ENCODE measurements at regions not wholly inside any gene's neighbourhood (a gene's known extent, or its start where the extent isn't known, plus 50 kb on each side); places are given as distances from the start of the nearest gene placed in this dataset.

DNA sequence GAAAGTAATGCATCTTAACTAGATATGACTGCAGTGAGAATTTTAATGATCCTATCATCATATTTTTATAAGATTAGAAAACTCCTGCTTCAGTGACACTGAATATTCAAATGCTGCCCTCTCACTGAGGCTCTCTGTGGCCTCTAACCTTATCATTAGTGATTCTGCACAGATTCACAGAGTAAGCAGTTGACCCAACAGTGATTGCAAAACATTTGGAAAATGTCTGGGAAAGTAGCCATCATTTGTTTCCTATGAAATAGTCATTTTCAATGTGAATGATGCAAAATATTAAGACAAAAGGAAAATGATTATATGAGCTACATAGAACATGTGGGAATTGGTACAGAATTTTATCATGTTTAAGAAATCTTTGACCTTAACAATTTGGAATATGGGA is 210.3 kb downstream of the TBX18 start:
- TF ChIP-seq, protein P1, sequence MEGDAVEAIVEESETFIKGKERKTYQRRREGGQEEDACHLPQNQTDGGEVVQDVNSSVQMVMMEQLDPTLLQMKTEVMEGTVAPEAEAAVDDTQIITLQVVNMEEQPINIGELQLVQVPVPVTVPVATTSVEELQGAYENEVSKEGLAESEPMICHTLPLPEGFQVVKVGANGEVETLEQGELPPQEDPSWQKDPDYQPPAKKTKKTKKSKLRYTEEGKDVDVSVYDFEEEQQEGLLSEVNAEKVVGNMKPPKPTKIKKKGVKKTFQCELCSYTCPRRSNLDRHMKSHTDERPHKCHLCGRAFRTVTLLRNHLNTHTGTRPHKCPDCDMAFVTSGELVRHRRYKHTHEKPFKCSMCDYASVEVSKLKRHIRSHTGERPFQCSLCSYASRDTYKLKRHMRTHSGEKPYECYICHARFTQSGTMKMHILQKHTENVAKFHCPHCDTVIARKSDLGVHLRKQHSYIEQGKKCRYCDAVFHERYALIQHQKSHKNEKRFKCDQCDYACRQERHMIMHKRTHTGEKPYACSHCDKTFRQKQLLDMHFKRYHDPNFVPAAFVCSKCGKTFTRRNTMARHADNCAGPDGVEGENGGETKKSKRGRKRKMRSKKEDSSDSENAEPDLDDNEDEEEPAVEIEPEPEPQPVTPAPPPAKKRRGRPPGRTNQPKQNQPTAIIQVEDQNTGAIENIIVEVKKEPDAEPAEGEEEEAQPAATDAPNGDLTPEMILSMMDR (IDR thresholded peaks at IDR 0.05; ENCODE audit: low read depth, low read length), result no peak
- H3K27me3 ChIP-seq (ENCODE audit: insufficient read depth, low read depth, severe bottlenecking), result no peaks in the 10 kb centered on the region
- H3K36me3 ChIP-seq, result no peaks in the 10 kb centered on the region
- no peak overlapping the region for H3K4me3 ChIP-seq (ENCODE audit: low read depth, low read length)
- H3K27ac ChIP-seq, result no peak overlapping the region
- no peaks in the 10 kb centered on the region for H3K9me3 ChIP-seq (ENCODE audit: severe bottlenecking)
- no peak for DNase-seq

DNA sequence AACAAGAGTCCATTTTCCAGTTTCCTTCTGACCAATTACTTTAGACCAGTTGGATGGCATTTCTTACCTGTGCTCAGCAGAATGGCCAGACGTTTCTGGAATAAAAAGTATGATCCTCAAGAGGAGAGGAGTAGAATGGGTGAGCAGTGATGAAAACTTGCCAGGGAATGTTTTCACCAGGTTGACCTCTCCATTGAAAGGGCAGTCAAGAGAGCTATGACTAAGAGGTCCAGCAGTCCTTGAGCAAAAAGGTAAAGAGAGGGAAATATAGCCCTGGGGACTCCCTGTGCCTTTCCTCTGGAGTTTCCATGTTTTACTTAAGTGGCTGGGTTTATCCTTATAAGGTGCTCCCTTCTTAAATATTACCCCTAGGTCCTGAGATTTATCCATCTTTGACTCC is 210.9 kb downstream of the TBX18 start:
- TF ChIP-seq, protein P1 (IDR thresholded peaks at IDR 0.05; ENCODE audit: low read depth, low read length), result no peak
- Histone ChIP-seq H3K4me3 (ENCODE audit: low read depth, low read length) (no peak overlapping the region), H3K27ac (no peak overlapping the region)

GRCh38 chr6:84551797-84552196 is 212.6 kb downstream of the TBX18 start:
- no peak for DNase-seq
- H3K9me3 ChIP-seq (ENCODE audit: severe bottlenecking), result no peaks in the 10 kb centered on the region
- no peaks in the 10 kb centered on the region for H3K27me3 ChIP-seq (ENCODE audit: insufficient read depth, low read depth, severe bottlenecking)
- no peak overlapping the region for H3K27ac ChIP-seq
- TF ChIP-seq, protein P1 (IDR thresholded peaks at IDR 0.05; ENCODE audit: low read depth, low read length), result no peak
- no peak overlapping the region for H3K4me3 ChIP-seq (ENCODE audit: low read depth, low read length)
- no peaks in the 10 kb centered on the region for H3K36me3 ChIP-seq

More for the DNA sequence above, 210.9 kb downstream of the TBX18 start:
- Histone ChIP-seq H3K9me3 (ENCODE audit: severe bottlenecking) (no peaks in the 10 kb centered on the region), H3K27me3 (ENCODE audit: insufficient read depth, low read depth, severe bottlenecking) (no peaks in the 10 kb centered on the region), H3K36me3 (no peaks in the 10 kb centered on the region)
- DNase-seq, result no peak

DNA sequence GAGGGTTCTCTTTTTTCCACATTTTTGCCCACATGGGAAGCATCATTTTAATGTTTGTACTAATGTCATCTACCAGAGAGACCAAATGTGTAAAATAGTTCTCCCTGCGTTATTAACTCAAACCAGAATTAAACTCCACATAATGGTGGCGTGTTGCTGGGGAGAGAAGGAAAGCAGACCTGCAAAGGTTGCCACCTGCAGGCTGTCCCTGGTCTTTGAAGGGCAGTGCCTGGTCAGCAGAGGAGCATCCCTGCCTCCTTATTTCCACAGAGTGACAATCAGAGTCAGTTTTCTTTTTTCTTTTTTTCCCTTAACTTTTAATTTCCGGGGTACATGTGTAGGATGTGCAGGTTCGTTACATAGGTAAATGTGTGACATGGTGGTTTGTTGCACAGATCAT is 214.5 kb downstream of the TBX18 start:
- no peaks in the 10 kb centered on the region for H3K36me3 ChIP-seq
- no peaks in the 10 kb centered on the region for H3K9me3 ChIP-seq (ENCODE audit: severe bottlenecking)
- H3K27me3 ChIP-seq (ENCODE audit: insufficient read depth, low read depth, severe bottlenecking), result no peaks in the 10 kb centered on the region
- TF ChIP-seq, protein P1 (IDR thresholded peaks at IDR 0.05; ENCODE audit: low read depth, low read length), result peak; percentile 78
- H3K4me3 ChIP-seq (ENCODE audit: low read depth, low read length), result no peak overlapping the region
- DNase-seq, result peak; percentile 58
- no peak overlapping the region for H3K27ac ChIP-seq

GRCh38 chr6:84547341-84547801 is 217.0 kb downstream of the TBX18 start:
- Histone ChIP-seq H3K9me3 (ENCODE audit: severe bottlenecking) (peaks cover 4% of the 10 kb centered on the region), H3K4me3 (ENCODE audit: low read depth, low read length) (no peak overlapping the region), H3K36me3 (no peaks in the 10 kb centered on the region), H3K27me3 (ENCODE audit: insufficient read depth, low read depth, severe bottlenecking) (no peaks in the 10 kb centered on the region), H3K27ac (no peak overlapping the region)
- TF ChIP-seq, protein P1 (IDR thresholded peaks at IDR 0.05; ENCODE audit: low read depth, low read length), result no peak
- DNase-seq, result peak; percentile 18

DNA sequence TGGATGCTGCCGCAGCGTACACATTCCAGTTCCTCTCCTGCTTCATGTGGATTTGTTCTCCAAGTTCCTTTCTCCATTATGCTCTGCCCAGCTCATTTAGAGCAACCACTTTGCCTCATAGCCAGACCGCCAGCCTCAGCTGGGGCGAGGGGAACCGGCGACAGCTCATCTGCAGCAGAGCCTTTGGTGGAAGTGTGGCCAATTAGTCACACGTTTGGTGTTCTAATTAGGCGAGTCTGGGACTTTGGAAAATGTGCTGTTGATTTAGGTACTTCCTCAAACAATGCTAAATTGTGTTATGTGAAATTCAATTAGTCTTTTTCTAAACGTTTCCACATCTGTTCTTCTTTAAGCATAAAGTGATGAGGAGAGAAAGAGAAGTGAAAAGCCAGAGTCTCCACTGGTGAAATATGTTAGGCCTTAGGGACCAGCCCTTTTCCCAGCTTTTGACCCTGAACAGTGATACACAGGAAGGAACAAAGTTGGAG is 217.9 kb downstream of the TBX18 start:
- TF ChIP-seq, protein P1 (IDR thresholded peaks at IDR 0.05; ENCODE audit: low read depth, low read length), result no peak
- DNase-seq, result no peak
- no peak overlapping the region for H3K27ac ChIP-seq

More for the DNA sequence above, 217.9 kb downstream of the TBX18 start:
- peaks cover 4% of the 10 kb centered on the region for H3K9me3 ChIP-seq (ENCODE audit: severe bottlenecking)
- no peaks in the 10 kb centered on the region for H3K36me3 ChIP-seq
- H3K27me3 ChIP-seq (ENCODE audit: insufficient read depth, low read depth, severe bottlenecking), result no peaks in the 10 kb centered on the region
- H3K4me3 ChIP-seq (ENCODE audit: low read depth, low read length), result no peak overlapping the region

Data from WERI-Rb-1 (cell line).